HEK293 (cell line): ENCODE measurements at regions not wholly inside any gene's neighbourhood (a gene's known extent, or its start where the extent isn't known, plus 50 kb on each side); places are given as distances from the start of the nearest gene placed in this dataset.

Experiments
- CTCF ChIA-PET: fragments of 350-600 bp; formaldehyde crosslinking; extraction: SDS; loops from one replicate; lab custom pipeline; 2021; ENCODE audit warnings: antibody characterized with exemption; lab: Yijun Ruan, JAX
- POLR2A ChIA-PET: fragments of 300-600 bp; formaldehyde crosslinking; extraction: SDS; loops from one replicate; lab custom pipeline; 2020; ENCODE audit warnings: antibody characterized with exemption, inconsistent platforms; lab: Yijun Ruan, JAX
- H3K27ac ChIP-seq: fragments of 200-500 bp; sonication (Bioruptor generic); 2 replicates; pipeline ENCODE4 v1.5.1; 2014; ENCODE audit warnings: low read depth, low read length, control low read depth, inconsistent platforms; ENCODE audit errors: extremely low read depth
- H3K36me3 ChIP-seq, 2 experiments: fragments of 200-500 bp in 1 of 2; sonication (Bioruptor generic) in 1 of 2; 1 replicate in 1 of 2; 2 replicates in 1 of 2; pipeline ENCODE4 v1.5.1; 2014 to 2017; ENCODE audit warnings: inconsistent platforms in 2 of 2, low read length in 2 of 2; ENCODE audit not compliant: control insufficient read depth in 2 of 2, insufficient read depth in 1 of 2
- H3K4me1 ChIP-seq: fragments of 200-500 bp; sonication (Bioruptor generic); 2 replicates; pipeline ENCODE4 v1.5.1; 2014; ENCODE audit warnings: mild to moderate bottlenecking, low read length, inconsistent platforms; ENCODE audit not compliant: control insufficient read depth, insufficient read depth
- H3K4me3 ChIP-seq: 2 replicates; pipeline ENCODE4 v1.5.1; 2011; ENCODE audit warnings: low read depth, mild to moderate bottlenecking, control low read depth, low read length, moderate library complexity
- H3K9me3 ChIP-seq: fragments of 200-500 bp; sonication (Bioruptor generic); 2 replicates; pipeline ENCODE4 v1.5.1; 2014; ENCODE audit warnings: low read depth, low read length, inconsistent platforms; ENCODE audit not compliant: control insufficient read depth, insufficient read depth
- EGR2 ChIP-seq: fragments of 450-650 bp; formaldehyde crosslinking; IDR thresholded peaks from 2 replicates; pipeline ENCODE4 v1.5.1; 2016; ENCODE audit warnings: low read depth, missing biosample characterization, missing genetic modification characterization
- GLIS1 ChIP-seq: fragments of 450-650 bp; formaldehyde crosslinking; IDR thresholded peaks from 2 replicates; pipeline ENCODE4 v1.5.1; 2016; ENCODE audit warnings: missing biosample characterization, missing genetic modification characterization
- KLF8 ChIP-seq: fragments of 450-650 bp; formaldehyde crosslinking; IDR thresholded peaks from 2 replicates; pipeline ENCODE4 v1.5.1; 2016; ENCODE audit warnings: missing biosample characterization, missing genetic modification characterization
- OSR2 ChIP-seq: fragments of 450-650 bp; formaldehyde crosslinking; IDR thresholded peaks from 2 replicates; pipeline ENCODE4 v1.5.1; 2016; ENCODE audit warnings: missing biosample characterization, missing genetic modification characterization
- PRDM1 ChIP-seq: fragments of 450-650 bp; formaldehyde crosslinking; IDR thresholded peaks from 2 replicates; pipeline ENCODE4; 2016; ENCODE audit warnings: missing biosample characterization, missing genetic modification characterization
- SALL2 ChIP-seq: fragments of 450-650 bp; formaldehyde crosslinking; IDR thresholded peaks from 2 replicates; pipeline ENCODE4 v1.5.0; 2017; ENCODE audit warnings: missing biosample characterization, mild to moderate bottlenecking, missing genetic modification characterization, borderline replicate concordance
- SETDB1 ChIP-seq: IDR thresholded peaks from one replicate; pipeline ENCODE4 v1.6.1; 2017; ENCODE audit warnings: mild to moderate bottlenecking, low read length, moderate library complexity, mixed read lengths; ENCODE audit not compliant: insufficient read length
- WT1 ChIP-seq: fragments of 450-650 bp; formaldehyde crosslinking; IDR thresholded peaks from 2 replicates; pipeline ENCODE4 v1.5.1; 2016; ENCODE audit warnings: missing biosample characterization, missing genetic modification characterization
- YY1 ChIP-seq: fragments of 450-650 bp; formaldehyde crosslinking; IDR thresholded peaks from 2 replicates; pipeline ENCODE4 v1.5.1; 2018; ENCODE audit warnings: missing biosample characterization, missing genetic modification characterization
- ZBTB44 ChIP-seq: fragments of 450-650 bp; IDR thresholded peaks from 2 replicates; pipeline ENCODE4 v1.5.1; 2018; ENCODE audit warnings: missing biosample characterization, mild to moderate bottlenecking, missing genetic modification characterization
- ZBTB8A ChIP-seq: fragments of 450-650 bp; formaldehyde crosslinking; IDR thresholded peaks from 2 replicates; pipeline ENCODE4 v1.5.1; 2016; ENCODE audit warnings: missing biosample characterization, missing genetic modification characterization
- ZFHX2 ChIP-seq: fragments of 450-650 bp; formaldehyde crosslinking; conservative IDR thresholded peaks from 2 replicates; pipeline ENCODE4 v1.5.1; 2016; ENCODE audit warnings: missing biosample characterization, missing genetic modification characterization
- ZIC2 ChIP-seq: fragments of 450-650 bp; formaldehyde crosslinking; IDR thresholded peaks from 2 replicates; pipeline ENCODE4 v1.5.1; 2016; ENCODE audit warnings: missing biosample characterization, missing genetic modification characterization
- ZNF16 ChIP-seq: fragments of 450-650 bp; formaldehyde crosslinking; IDR thresholded peaks from 2 replicates; pipeline ENCODE4 v1.5.1; 2016; ENCODE audit warnings: low read depth, missing biosample characterization, missing genetic modification characterization
- ZNF221 ChIP-seq: fragments of 450-650 bp; formaldehyde crosslinking; IDR thresholded peaks from 2 replicates; pipeline ENCODE4 v1.5.1; 2017; ENCODE audit warnings: missing biosample characterization, missing genetic modification characterization, borderline replicate concordance
- ZNF366 ChIP-seq: fragments of 450-650 bp; formaldehyde crosslinking; conservative IDR thresholded peaks from 2 replicates; pipeline ENCODE4 v1.5.1; 2016; ENCODE audit warnings: missing biosample characterization, missing genetic modification characterization
- ZNF514 ChIP-seq: fragments of 450-650 bp; formaldehyde crosslinking; IDR thresholded peaks from 2 replicates; pipeline ENCODE4 v1.5.1; 2016; ENCODE audit warnings: missing biosample characterization, missing genetic modification characterization
- ZNF658 ChIP-seq: fragments of 450-650 bp; formaldehyde crosslinking; IDR thresholded peaks from 2 replicates; pipeline ENCODE4; 2016; ENCODE audit warnings: missing biosample characterization, missing genetic modification characterization
- ZNF660 ChIP-seq: fragments of 450-650 bp; IDR thresholded peaks from 2 replicates; pipeline ENCODE4 v1.5.1; 2018; ENCODE audit warnings: missing biosample characterization, mild to moderate bottlenecking, missing genetic modification characterization
- ZNF677 ChIP-seq: fragments of 450-650 bp; IDR thresholded peaks from 2 replicates; pipeline ENCODE4 v1.5.0; 2018; ENCODE audit warnings: missing biosample characterization, mild to moderate bottlenecking, missing genetic modification characterization, moderate library complexity
- ZNF830 ChIP-seq: fragments of 450-650 bp; IDR thresholded peaks from 2 replicates; pipeline ENCODE4 v1.5.0; 2018; ENCODE audit warnings: missing biosample characterization, missing genetic modification characterization, low read depth, mild to moderate bottlenecking, moderate library complexity
- ZSCAN16 ChIP-seq: fragments of 450-650 bp; formaldehyde crosslinking; IDR thresholded peaks from 2 replicates; pipeline ENCODE4 v1.5.1; 2016; ENCODE audit warnings: missing biosample characterization, missing genetic modification characterization

DNA sequence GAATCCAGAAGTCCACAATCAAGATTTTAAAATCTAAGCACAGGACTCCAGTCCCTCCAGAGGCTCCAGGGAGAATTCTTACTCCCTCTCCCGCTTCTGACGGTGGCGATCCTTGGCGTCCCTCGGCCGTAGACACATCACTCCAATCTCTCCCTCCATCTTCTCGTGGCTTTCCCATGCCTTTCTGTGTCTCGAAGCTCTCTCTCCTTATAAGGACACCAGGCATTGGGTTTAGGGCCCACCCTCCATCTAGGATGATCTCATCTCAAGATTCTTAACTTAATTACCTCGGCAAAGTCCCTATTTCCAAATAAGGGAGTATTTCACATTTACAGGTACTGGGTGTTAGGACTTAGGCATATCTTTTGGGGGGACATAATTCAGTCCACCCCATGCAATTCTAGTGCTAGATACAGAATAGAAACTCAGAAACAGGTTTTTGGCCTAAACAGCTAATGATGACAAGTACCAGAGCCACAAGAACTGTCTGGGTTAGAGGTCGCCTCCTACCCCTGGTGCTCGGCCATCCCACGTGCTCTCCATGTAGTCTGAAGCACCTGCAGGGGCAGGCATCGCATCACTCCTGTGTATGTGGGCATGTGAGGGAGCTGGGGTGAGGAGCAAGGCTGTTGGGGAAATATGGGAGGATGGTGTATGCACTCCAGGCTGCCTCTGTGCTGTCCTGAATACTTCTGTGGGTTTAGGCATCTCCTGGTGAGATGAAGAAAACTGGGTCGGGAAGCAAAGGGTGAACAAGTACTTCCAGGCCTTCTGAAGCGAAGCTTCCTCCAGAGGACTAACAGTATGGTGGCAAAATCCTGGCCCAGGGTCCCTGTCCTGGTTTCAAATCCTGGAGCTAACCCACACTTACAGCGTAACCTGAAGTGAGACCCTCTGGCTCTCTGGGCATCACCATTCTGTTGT, 298.3 kb upstream of the ZMIZ1 start:
- H3K4me1 ChIP-seq: no peaks in the 10 kb centered on the region
- no peak overlapping the region for H3K4me3 ChIP-seq
- ChIA-PET POLR2A (no interaction called here), CTCF (interaction anchor here (0.6 kb wide), 2 partner anchors 200 to 335 kb away, joined by 4 to 5 read pairs; no protein-coding TSS in a partner anchor)
- no peaks in the 10 kb centered on the region for H3K9me3 ChIP-seq
- H3K27ac ChIP-seq: no peak overlapping the region
- no peaks in the 10 kb centered on the region for H3K36me3 ChIP-seq
- TF ChIP-seq ZIC2 (tag by site-specific recombination) (no peak), ZNF221 (no peak), ZBTB44 (no peak), ZBTB8A (no peak), ZNF366 (no peak; the same call in 1 of the 2 replicates), ZNF658 (tag by site-specific recombination) (no peak), SETDB1 (peak; percentile 50), ZSCAN16 (tag by site-specific recombination) (no peak), OSR2 (tag by site-specific recombination) (no peak), ZFHX2 (tag by site-specific recombination) (peak; percentile 51), ZNF830 (no peak), EGR2 (tag by site-specific recombination) (peak; percentile 42; the same call in 1 of the 2 replicates), KLF8 (tag by site-specific recombination) (no peak)

- CTCF ChIA-PET: no interaction called here
- TF ChIP-seq SALL2 (tag by site-specific recombination) (no peak), YY1 (tag by site-specific recombination) (no peak), ZNF514 (tag by site-specific recombination) (no peak), ZNF16 (tag by site-specific recombination) (no peak), WT1 (tag by site-specific recombination) (no peak), ZNF677 (tag by site-specific recombination) (0 out of 2 replicates have a peak, but pooled peaks have one; percentile 36), PRDM1 (no peak)
- POLR2A ChIA-PET: no interaction called here
- H3K9me3 ChIP-seq: no peaks in the 10 kb centered on the region
- H3K4me1 ChIP-seq: no peaks in the 10 kb centered on the region
- H3K27ac ChIP-seq: no peak overlapping the region
- H3K4me3 ChIP-seq: no peak overlapping the region
- H3K36me3 ChIP-seq: no peaks in the 10 kb centered on the region
Measured at GRCh38 chr10:78771260-78771659, 297.5 kb upstream of the ZMIZ1 start.

DNA sequence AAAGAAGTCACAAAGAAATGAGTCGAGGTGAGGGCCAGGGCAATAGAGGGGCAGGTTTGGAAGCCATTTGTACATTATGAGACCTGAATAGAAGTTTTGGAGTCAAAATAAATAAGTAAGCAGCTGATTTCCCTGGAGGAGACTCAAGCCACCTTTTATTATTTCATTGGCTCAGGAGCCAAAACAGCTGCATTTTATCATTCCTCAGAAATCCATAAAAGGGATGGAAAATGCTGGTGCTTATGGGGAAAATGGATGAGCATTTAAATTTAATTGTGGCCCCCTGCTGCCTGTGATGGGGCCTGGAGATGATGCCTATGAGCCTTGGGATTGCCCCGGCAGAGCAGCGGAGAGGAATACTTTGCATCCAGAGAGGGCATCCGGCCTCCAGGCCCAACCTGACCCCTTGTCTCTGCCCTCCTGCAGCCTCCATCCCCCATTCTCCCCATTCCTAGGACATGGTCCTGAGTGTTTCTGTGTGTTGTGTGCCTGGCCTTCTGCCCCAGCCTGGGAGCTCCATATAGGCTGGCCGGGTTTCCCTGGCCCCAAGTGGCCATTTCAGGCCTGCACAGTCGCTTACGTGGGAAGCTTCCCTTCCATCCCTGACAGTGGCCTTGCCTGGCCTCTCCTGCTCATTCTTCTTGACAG, 296.8 kb upstream of the ZMIZ1 start:
- CTCF ChIA-PET: no interaction called here
- Histone ChIP-seq H3K4me3 (no peak overlapping the region), H3K9me3 (no peaks in the 10 kb centered on the region), H3K27ac (no peak overlapping the region), H3K36me3 (no peaks in the 10 kb centered on the region), H3K4me1 (no peaks in the 10 kb centered on the region)
- POLR2A ChIA-PET: no interaction called here
- TF ChIP-seq ZNF660 (tag by site-specific recombination) (no peak), ZIC2 (tag by site-specific recombination) (0 out of 2 replicates have a peak, but pooled peaks have one; percentile 12), GLIS1 (tag by site-specific recombination) (peak; percentile 50)
